ENCODE measurements at regions not wholly inside any gene's neighbourhood (a gene's known extent, or its start where the extent isn't known, plus 50 kb on each side); places are given as distances from the start of the nearest gene placed in this dataset.

GRCh38 chr5:61623401-61624069 is 291.5 kb downstream of the ZSWIM6 start:
- no peak for TF ChIP-seq POLR2A (IDR thresholded peaks at IDR 0.05; ENCODE audit: extremely low read depth, insufficient read length)
- TF ChIP-seq CTCF (IDR thresholded peaks at IDR 0.05; ENCODE audit: low read depth, low read length): no peak
- no peak for TF ChIP-seq MAX (IDR thresholded peaks at IDR 0.05; ENCODE audit: low read depth, low read length)

Measured in NB4 (cell line).